HCT116 (cell line): ENCODE measurements at regions not wholly inside any gene's neighbourhood (a gene's known extent, or its start where the extent isn't known, plus 50 kb on each side); places are given as distances from the start of the nearest gene placed in this dataset.

Experiments used
- ATAC-seq: fragments of 200-7000 bp; cut with Tn5 transposase; 2 replicates; pipeline ENCODE4 v1.9.1; 2020; ENCODE audit warnings: mild to moderate bottlenecking, moderate library complexity
- BruUV-seq: library from RNA; stranded (reverse); fragments of 400-500 nt; replicated peaks from 2 replicates; lab custom pipeline; 2021; lab: Mats Ljungman, UMichigan
- CTCF ChIA-PET: fragments of 300-600 bp; sonication (Branson Sonifier 250); formaldehyde crosslinking; loops from one replicate; lab custom pipeline; 2021; ENCODE audit warnings: antibody characterized with exemption; lab: Charles Lee
- POLR2A ChIA-PET: fragments of 300-600, 350-600 bp; sonication (Branson Sonifier 250); formaldehyde crosslinking; loops from one replicate; lab custom pipeline; 2021; ENCODE audit warnings: antibody characterized with exemption; lab: Charles Lee
- RAD21 ChIA-PET, 2 experiments: fragments of 300-600 bp; sonication (Branson Sonifier 250); formaldehyde crosslinking; loops; one replicate each; lab custom pipeline; 2023; ENCODE audit warnings: low total read pairs in 2 of 2; ENCODE audit not compliant: uncharacterized antibody in 2 of 2, unreplicated experiment in 2 of 2, low non-redundant PET in 1 of 2; lab: Charles Lee
- DNase-seq: peaks from one replicate; pipeline ENCODE4 v3.0.0-alpha.2; 2010; ENCODE audit warnings: low read depth, low spot score
- H2AFZ ChIP-seq: fragments of 200-600 bp; shearing (Covaris generic), sonication (generic); 2 replicates; pipeline ENCODE4 v1.6.1; 2017; ENCODE audit warnings: low read depth, mixed run types, mixed read lengths, antibody characterized with exemption, low read length; ENCODE audit not compliant: poor library complexity, severe bottlenecking
- H3K27ac ChIP-seq: 2 replicates; pipeline ENCODE4 v1.5.1; 2012; ENCODE audit warnings: low read depth, low read length
- H3K27me3 ChIP-seq: fragments of 200-600 bp; sonication (generic); 2 replicates; pipeline ENCODE4 v1.6.1; 2016; ENCODE audit warnings: mixed run types, low read length, mixed read lengths; ENCODE audit not compliant: insufficient read depth
- H3K36me3 ChIP-seq, 2 experiments: fragments of 200-500 bp in 1 of 2; fragments of 200-600 bp in 1 of 2; sonication (Bioruptor generic) in 1 of 2; sonication (generic) in 1 of 2; 2 replicates each; pipeline versions ENCODE4 v1.5.1 to v1.6.1; 2014 to 2016; ENCODE audit warnings: low read length in 2 of 2, inconsistent platforms in 1 of 2, mixed read lengths in 1 of 2, mixed run types in 1 of 2; ENCODE audit not compliant: insufficient read depth in 2 of 2, control insufficient read depth in 1 of 2
- H3K4me1 ChIP-seq, 2 experiments: fragments of 200-600 bp in 1 of 2; sonication (generic) in 1 of 2; 2 replicates each; pipeline versions ENCODE4 v1.5.1 to v1.6.1; 2012 to 2017; ENCODE audit warnings: low read length in 2 of 2, inconsistent platforms in 1 of 2, mild to moderate bottlenecking in 1 of 2, mixed read lengths in 1 of 2, mixed run types in 1 of 2, moderate library complexity in 1 of 2; ENCODE audit not compliant: insufficient read depth in 2 of 2, control insufficient read depth in 1 of 2
- H3K4me2 ChIP-seq: fragments of 200-600 bp; sonication (generic); 2 replicates; pipeline ENCODE4 v1.6.1; 2017; ENCODE audit warnings: mixed run types, low read length, mixed read lengths
- H3K4me3 ChIP-seq, 2 experiments: fragments of 200-600 bp in 1 of 2; sonication (generic) in 1 of 2; replicated peaks in 1 of 2; 2 replicates each; pipeline ENCODE4 v1.5.1; 2011 to 2016; ENCODE audit warnings: low read length in 2 of 2, control low read depth in 1 of 2, low read depth in 1 of 2, mild to moderate bottlenecking in 1 of 2, mixed read lengths in 1 of 2, mixed run types in 1 of 2
- H3K79me2 ChIP-seq: fragments of 200-600 bp; sonication (generic); 2 replicates; pipeline ENCODE4 v1.6.1; 2017; ENCODE audit warnings: mild to moderate bottlenecking, mixed run types, low read length, moderate library complexity, mixed read lengths; ENCODE audit not compliant: insufficient read depth
- H3K9ac ChIP-seq: fragments of 200-600 bp; sonication (generic); 2 replicates; pipeline ENCODE4 v1.6.1; 2016; ENCODE audit warnings: low read length, mixed read lengths
- H3K9me2 ChIP-seq: fragments of 200-600 bp; sonication (generic), shearing (Covaris generic); 2 replicates; pipeline ENCODE4 v1.6.1; 2017; ENCODE audit warnings: mixed run types, mild to moderate bottlenecking, moderate library complexity; ENCODE audit not compliant: insufficient read depth
- H3K9me3 ChIP-seq, 2 experiments: fragments of 200-500 bp in 1 of 2; fragments of 200-600 bp in 1 of 2; sonication (Bioruptor generic) in 1 of 2; sonication (generic) in 1 of 2; 2 replicates each; pipeline ENCODE4 v1.6.1; 2014 to 2017; ENCODE audit warnings: low read length in 2 of 2, mixed read lengths in 2 of 2, inconsistent platforms in 1 of 2, low read depth in 1 of 2, mild to moderate bottlenecking in 1 of 2, mixed run types in 1 of 2, moderate library complexity in 1 of 2; ENCODE audit not compliant: control insufficient read depth in 1 of 2, insufficient read depth in 1 of 2
- H4K20me1 ChIP-seq: fragments of 200-600 bp; sonication (generic), shearing (Covaris generic); 2 replicates; pipeline ENCODE4 v1.6.1; 2017; ENCODE audit warnings: mixed run types, mild to moderate bottlenecking, moderate library complexity; ENCODE audit not compliant: insufficient read depth
- CEBPB ChIP-seq: IDR thresholded peaks from 2 replicates; pipeline ENCODE4 v1.6.1; 2012; ENCODE audit warnings: low read depth
- EGR1 ChIP-seq: IDR thresholded peaks from 2 replicates; pipeline ENCODE4 v1.6.1; 2012; ENCODE audit warnings: low read depth
- EZH2 ChIP-seq: fragments of 200-600 bp; sonication (generic); IDR thresholded peaks from 2 replicates; pipeline ENCODE4 v1.6.1; 2017; ENCODE audit warnings: antibody characterized with exemption, mixed run types
- RAD21 ChIP-seq: IDR thresholded peaks from 2 replicates; pipeline ENCODE4 v1.6.1; 2012; ENCODE audit warnings: low read depth, mild to moderate bottlenecking
- SRF ChIP-seq: IDR thresholded peaks from 2 replicates; pipeline ENCODE4 v1.6.1; 2012; ENCODE audit warnings: low read depth
- TCF7L2 ChIP-seq: IDR thresholded peaks from 2 replicates; pipeline ENCODE4 v1.7.0; 2011; ENCODE audit warnings: borderline replicate concordance, inconsistent platforms; ENCODE audit not compliant: insufficient read depth, insufficient read length; ENCODE audit errors: extremely low read depth
- ZFX ChIP-seq: fragments of 450-650 bp; IDR thresholded peaks from 2 replicates; pipeline ENCODE4 v1.6.1; 2017
- intact Hi-C: fragments of 100-400 bp; cut with micrococcal nuclease; formaldehyde crosslinking; loops from 2 replicates; pipeline ENCODE4 v1.10.0; 2022
- TF ChIP-seq, protein P1 (sequence below): IDR thresholded peaks from 2 replicates; pipeline ENCODE4 v1.6.1; 2012; ENCODE audit warnings: low read depth

DNA sequence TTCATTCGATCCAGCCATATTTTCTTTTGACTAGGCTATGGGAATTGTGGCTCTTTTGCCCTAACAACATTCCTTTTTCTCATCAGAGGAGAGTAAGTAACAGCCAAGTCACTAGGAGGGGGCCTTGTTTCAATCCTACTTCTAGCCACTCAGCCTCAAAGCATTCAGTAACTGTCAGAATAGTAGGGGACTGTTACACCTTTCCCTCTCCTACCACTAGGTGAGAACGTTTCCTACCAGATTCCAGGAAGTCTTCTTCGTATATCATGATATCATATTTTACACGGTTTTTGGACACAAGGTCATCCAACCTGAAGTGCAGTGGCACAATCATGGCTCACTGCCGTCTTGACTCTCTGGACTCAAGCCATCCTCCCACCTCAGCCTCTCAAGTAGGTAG is 171.3 kb upstream of the CDH12 start:
- RAD21 ChIA-PET = no interaction called here
- no peak for DNase-seq
- H3K9ac ChIP-seq = no peak overlapping the region
- POLR2A ChIA-PET = no interaction called here
- TF ChIP-seq EGR1 (no peak), RAD21 (no peak), SRF (no peak), EZH2 (no peak), ZFX (no peak)
- TF ChIP-seq, protein P1, sequence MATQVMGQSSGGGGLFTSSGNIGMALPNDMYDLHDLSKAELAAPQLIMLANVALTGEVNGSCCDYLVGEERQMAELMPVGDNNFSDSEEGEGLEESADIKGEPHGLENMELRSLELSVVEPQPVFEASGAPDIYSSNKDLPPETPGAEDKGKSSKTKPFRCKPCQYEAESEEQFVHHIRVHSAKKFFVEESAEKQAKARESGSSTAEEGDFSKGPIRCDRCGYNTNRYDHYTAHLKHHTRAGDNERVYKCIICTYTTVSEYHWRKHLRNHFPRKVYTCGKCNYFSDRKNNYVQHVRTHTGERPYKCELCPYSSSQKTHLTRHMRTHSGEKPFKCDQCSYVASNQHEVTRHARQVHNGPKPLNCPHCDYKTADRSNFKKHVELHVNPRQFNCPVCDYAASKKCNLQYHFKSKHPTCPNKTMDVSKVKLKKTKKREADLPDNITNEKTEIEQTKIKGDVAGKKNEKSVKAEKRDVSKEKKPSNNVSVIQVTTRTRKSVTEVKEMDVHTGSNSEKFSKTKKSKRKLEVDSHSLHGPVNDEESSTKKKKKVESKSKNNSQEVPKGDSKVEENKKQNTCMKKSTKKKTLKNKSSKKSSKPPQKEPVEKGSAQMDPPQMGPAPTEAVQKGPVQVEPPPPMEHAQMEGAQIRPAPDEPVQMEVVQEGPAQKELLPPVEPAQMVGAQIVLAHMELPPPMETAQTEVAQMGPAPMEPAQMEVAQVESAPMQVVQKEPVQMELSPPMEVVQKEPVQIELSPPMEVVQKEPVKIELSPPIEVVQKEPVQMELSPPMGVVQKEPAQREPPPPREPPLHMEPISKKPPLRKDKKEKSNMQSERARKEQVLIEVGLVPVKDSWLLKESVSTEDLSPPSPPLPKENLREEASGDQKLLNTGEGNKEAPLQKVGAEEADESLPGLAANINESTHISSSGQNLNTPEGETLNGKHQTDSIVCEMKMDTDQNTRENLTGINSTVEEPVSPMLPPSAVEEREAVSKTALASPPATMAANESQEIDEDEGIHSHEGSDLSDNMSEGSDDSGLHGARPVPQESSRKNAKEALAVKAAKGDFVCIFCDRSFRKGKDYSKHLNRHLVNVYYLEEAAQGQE = no peak
- TF ChIP-seq, all 23 proteins: peak for 0
- Histone ChIP-seq H3K27me3 (no peaks in the 10 kb centered on the region), H2AFZ (no peak overlapping the region), H3K79me2 (no peaks in the 10 kb centered on the region), H3K4me3 (no peak overlapping the region), H3K9me2 (no peaks in the 10 kb centered on the region), H3K9me3 (peaks cover 14 to 61% of the 10 kb centered on the region in 2 experiments; a peak in 2 of 4 replicates), H3K36me3 (no peaks in the 10 kb centered on the region), H3K4me1 (no peaks in the 10 kb centered on the region), H3K27ac (no peak overlapping the region), H4K20me1 (no peaks in the 10 kb centered on the region), H3K4me2 (no peak overlapping the region)
- CTCF ChIA-PET = no interaction called here
- ATAC-seq = no peak
- intact Hi-C loops = no loop called here
- no TSS peak for BruUV-seq

DNA sequence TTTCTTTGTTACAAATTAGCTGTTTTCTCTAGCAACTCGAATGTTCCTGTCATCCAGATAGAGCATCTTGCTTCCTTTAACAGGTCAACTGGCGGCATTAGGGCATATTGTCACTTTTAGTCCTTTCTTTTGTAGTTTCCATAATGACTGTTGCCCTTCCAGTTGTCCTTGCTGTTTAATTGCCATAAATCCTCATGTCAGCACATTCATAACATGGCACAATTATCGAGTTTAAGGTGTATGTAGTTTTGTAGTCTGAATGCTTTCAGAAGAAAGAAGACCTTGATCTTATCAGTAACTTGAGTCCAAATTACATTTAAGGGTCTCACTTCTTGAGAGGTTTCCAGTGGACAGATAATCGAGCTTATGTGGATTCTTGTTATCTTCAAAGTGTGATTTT is 161.7 kb upstream of the CDH12 start:
- no peaks in the 10 kb centered on the region for H3K9me2 ChIP-seq
- intact Hi-C loops = no loop called here
- BruUV-seq = no TSS peak
- no peaks in the 10 kb centered on the region for H3K4me1 ChIP-seq
- RAD21 ChIA-PET = no interaction called here
- POLR2A ChIA-PET = no interaction called here
- H4K20me1 ChIP-seq = no peaks in the 10 kb centered on the region
- H3K9ac ChIP-seq = no peak overlapping the region
- no peak for DNase-seq
- no peaks in the 10 kb centered on the region for H3K36me3 ChIP-seq
- H3K4me3 ChIP-seq = no peak overlapping the region
- ATAC-seq = no peak
- no peak overlapping the region for H3K27ac ChIP-seq
- H3K27me3 ChIP-seq = no peaks in the 10 kb centered on the region
- CTCF ChIA-PET = no interaction called here
- peaks cover 5 to 16% of the 10 kb centered on the region in 2 experiments; a peak in 2 of 4 replicates for H3K9me3 ChIP-seq
- no peak overlapping the region for H3K4me2 ChIP-seq
- H3K79me2 ChIP-seq = no peaks in the 10 kb centered on the region
- no peak for TF ChIP-seq TCF7L2
- no peak for TF ChIP-seq CEBPB
- H2AFZ ChIP-seq = no peak overlapping the region
